ENCODE measurements at regions not wholly inside any gene's neighbourhood (a gene's known extent, or its start where the extent isn't known, plus 50 kb on each side); places are given as distances from the start of the nearest gene placed in this dataset.

- no peak for TF ChIP-seq FOS (IDR thresholded peaks at IDR 0.05; ENCODE audit: borderline replicate concordance, insufficient read depth, low read length)
- no peak for TF ChIP-seq CTCF (IDR thresholded peaks at IDR 0.05; ENCODE audit: extremely low read depth in 1 of 2, insufficient read depth in 1 of 2, low read depth in 1 of 2, low read length in 2 of 2)
- TF ChIP-seq POLR2A (IDR thresholded peaks at IDR 0.05; ENCODE audit: low read depth, low read length), result no peak
- no peak for TF ChIP-seq MYC (IDR thresholded peaks at IDR 0.05; ENCODE audit: low read depth, low read length)
- no peak for TF ChIP-seq EZH2 (IDR thresholded peaks at IDR 0.05; ENCODE audit: borderline replicate concordance, low read depth, low read length, severe bottlenecking)
- no peak for TF ChIP-seq POLR2AphosphoS5 (IDR thresholded peaks at IDR 0.05; ENCODE audit: insufficient read depth, low read depth, low read length)
- no peak for TF ChIP-seq MAX (IDR thresholded peaks at IDR 0.05; ENCODE audit: insufficient read depth, insufficient read length)
Measured at GRCh38 chr14:81669308-81669707, 135.7 kb upstream of the SEL1L start.
